ENCODE measurements at regions not wholly inside any gene's neighbourhood (a gene's known extent, or its start where the extent isn't known, plus 50 kb on each side); places are given as distances from the start of the nearest gene placed in this dataset.

DNA sequence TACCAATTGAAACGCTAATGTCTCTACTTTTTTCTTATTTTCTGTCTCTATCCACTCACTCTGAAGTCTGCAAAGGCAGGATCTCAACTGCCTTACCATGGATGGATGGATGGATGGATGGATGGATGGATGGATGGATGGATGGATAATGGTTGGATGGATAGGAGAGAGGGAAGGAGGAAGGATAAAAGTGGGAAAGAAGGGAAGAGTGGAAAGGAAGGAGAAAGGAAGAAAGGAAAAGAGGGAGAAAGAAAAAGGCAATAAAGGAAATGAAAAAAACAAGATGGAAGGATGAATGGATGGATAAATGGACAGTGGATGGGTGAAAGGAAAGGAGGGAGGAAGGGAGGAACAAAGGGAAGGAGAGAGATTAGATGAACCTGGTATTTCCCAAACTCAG is 506.0 kb downstream of the MN1 start:
- TF ChIP-seq, protein P1, sequence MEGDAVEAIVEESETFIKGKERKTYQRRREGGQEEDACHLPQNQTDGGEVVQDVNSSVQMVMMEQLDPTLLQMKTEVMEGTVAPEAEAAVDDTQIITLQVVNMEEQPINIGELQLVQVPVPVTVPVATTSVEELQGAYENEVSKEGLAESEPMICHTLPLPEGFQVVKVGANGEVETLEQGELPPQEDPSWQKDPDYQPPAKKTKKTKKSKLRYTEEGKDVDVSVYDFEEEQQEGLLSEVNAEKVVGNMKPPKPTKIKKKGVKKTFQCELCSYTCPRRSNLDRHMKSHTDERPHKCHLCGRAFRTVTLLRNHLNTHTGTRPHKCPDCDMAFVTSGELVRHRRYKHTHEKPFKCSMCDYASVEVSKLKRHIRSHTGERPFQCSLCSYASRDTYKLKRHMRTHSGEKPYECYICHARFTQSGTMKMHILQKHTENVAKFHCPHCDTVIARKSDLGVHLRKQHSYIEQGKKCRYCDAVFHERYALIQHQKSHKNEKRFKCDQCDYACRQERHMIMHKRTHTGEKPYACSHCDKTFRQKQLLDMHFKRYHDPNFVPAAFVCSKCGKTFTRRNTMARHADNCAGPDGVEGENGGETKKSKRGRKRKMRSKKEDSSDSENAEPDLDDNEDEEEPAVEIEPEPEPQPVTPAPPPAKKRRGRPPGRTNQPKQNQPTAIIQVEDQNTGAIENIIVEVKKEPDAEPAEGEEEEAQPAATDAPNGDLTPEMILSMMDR (IDR thresholded peaks at IDR 0.05 in 4 of 5, conservative IDR thresholded peaks at IDR 0.05 in 1 of 5): no peak
- no peak for TF ChIP-seq POLR2A (IDR thresholded peaks at IDR 0.05)

Measured in gastrocnemius medialis (tissue), 4 donors.